ENCODE measurements at regions not wholly inside any gene's neighbourhood (a gene's known extent, or its start where the extent isn't known, plus 50 kb on each side); places are given as distances from the start of the nearest gene placed in this dataset.
"Not testable (repeated sequence)": the region's sequence is repeated elsewhere in the genome, so short reads cannot be mapped to it uniquely, and the experiment has no call there.

GRCh38 chr1:86633306-86633838, 71.0 kb upstream of the SH3GLB1 start:
- not testable (repeated sequence) for DNase-seq

GRCh38 chr1:86633921-86634320, 70.5 kb upstream of the SH3GLB1 start:
- no peak for DNase-seq

- DNase-seq, result no peak
These were observed 67.5 kb upstream of the SH3GLB1 start for GRCh38 chr1:86636898-86637297.

GRCh38 chr1:86640161-86640670, 64.2 kb upstream of the SH3GLB1 start:
- no peak for DNase-seq

GRCh38 chr1:86641318-86641717, 63.1 kb upstream of the SH3GLB1 start:
- no peak for DNase-seq

- not testable (repeated sequence) for DNase-seq
These were observed 59.7 kb upstream of the SH3GLB1 start for GRCh38 chr1:86644655-86645054.

- DNase-seq, result no peak
These were observed 58.5 kb upstream of the SH3GLB1 start for GRCh38 chr1:86645851-86646250.

- DNase-seq, result no peak
These were observed 58.1 kb upstream of the SH3GLB1 start for GRCh38 chr1:86646256-86646655.

GRCh38 chr1:86648255-86648654, 56.1 kb upstream of the SH3GLB1 start:
- DNase-seq, result peak; percentile 0

GRCh38 chr1:86649618-86650017, 54.8 kb upstream of the SH3GLB1 start:
- DNase-seq, result no peak

GRCh38 chr1:86650065-86650464, 54.3 kb upstream of the SH3GLB1 start:
- DNase-seq, result no peak

Measured in left kidney (tissue), 1 donor.